Panc1 (cell line): ENCODE measurements at regions not wholly inside any gene's neighbourhood (a gene's known extent, or its start where the extent isn't known, plus 50 kb on each side); places are given as distances from the start of the nearest gene placed in this dataset.

Experiments
- ATAC-seq: fragments of 200-7000 bp; cut with Tn5 transposase; 2 replicates; pipeline ENCODE4 v1.9.1; 2020; ENCODE audit warnings: mild to moderate bottlenecking, moderate library complexity
- BruUV-seq: library from RNA; stranded (reverse); fragments of 400-500 nt; replicated peaks from 2 replicates; lab custom pipeline; 2021; lab: Mats Ljungman, UMichigan
- CTCF ChIA-PET: fragments of 300-600 bp; sonication (Branson Sonifier 250); formaldehyde crosslinking; loops from one replicate; lab custom pipeline; 2022; ENCODE audit warnings: antibody characterized with exemption; lab: Charles Lee
- POLR2A ChIA-PET: fragments of 300-600 bp; sonication (Branson Sonifier 250); formaldehyde crosslinking; loops from one replicate; lab custom pipeline; 2022; ENCODE audit warnings: antibody characterized with exemption; lab: Charles Lee
- DNase-seq: peaks from one replicate; pipeline ENCODE4 v3.0.0-alpha.2; 2010; ENCODE audit warnings: low read depth, low spot score
- H3K27ac ChIP-seq: 2 replicates; pipeline ENCODE4 v1.5.1; 2011; ENCODE audit warnings: mild to moderate bottlenecking, low read length, inconsistent platforms
- H3K27me3 ChIP-seq: fragments of 200-500 bp; sonication (Bioruptor generic); 2 replicates; pipeline ENCODE4 v1.6.0; 2014; ENCODE audit warnings: low read length, inconsistent platforms; ENCODE audit not compliant: control insufficient read depth, insufficient read depth
- H3K36me3 ChIP-seq: fragments of 200-500 bp; sonication (Bioruptor generic); 2 replicates; pipeline ENCODE4 v1.5.1; 2014; ENCODE audit warnings: inconsistent platforms, mild to moderate bottlenecking, low read length, moderate library complexity; ENCODE audit not compliant: control insufficient read depth, insufficient read depth
- H3K4me1 ChIP-seq: 2 replicates; pipeline ENCODE4 v1.5.1; 2011; ENCODE audit warnings: inconsistent platforms, mild to moderate bottlenecking, low read length, moderate library complexity; ENCODE audit not compliant: control insufficient read depth, insufficient read depth
- H3K4me3 ChIP-seq, 2 experiments: 2 replicates each; pipeline ENCODE4 v1.5.1; 2011 to 2012; ENCODE audit warnings: low read depth in 2 of 2, low read length in 2 of 2, mild to moderate bottlenecking in 2 of 2, inconsistent platforms in 1 of 2, moderate library complexity in 1 of 2
- H3K9me3 ChIP-seq: fragments of 200-500 bp; sonication (Bioruptor generic); 2 replicates; pipeline ENCODE4 v1.5.1; 2014; ENCODE audit warnings: low read depth, mild to moderate bottlenecking, inconsistent platforms, low read length, moderate library complexity; ENCODE audit not compliant: control insufficient read depth, insufficient read depth
- POLR2AphosphoS5 ChIP-seq: IDR thresholded peaks from 2 replicates; pipeline ENCODE4 v1.6.1; 2012; ENCODE audit warnings: mild to moderate bottlenecking, low read depth, low read length, moderate library complexity
- SIN3A ChIP-seq: IDR thresholded peaks from 2 replicates; pipeline ENCODE4 v1.6.1; 2012; ENCODE audit warnings: low read depth, mild to moderate bottlenecking, low read length, moderate library complexity, borderline replicate concordance; ENCODE audit not compliant: insufficient read depth
- TCF7L2 ChIP-seq: IDR thresholded peaks from 2 replicates; pipeline ENCODE4 v1.6.1; 2011; ENCODE audit warnings: mild to moderate bottlenecking, low read depth, low read length, inconsistent platforms
- in situ Hi-C: cut with HindIII; loops from 2 replicates; pipeline ENCODE4 v1.10.0; 2016; ENCODE audit warnings: low sequenced_read_pairs, low pct_unique_long_range_greater_than_20kb
- intact Hi-C: fragments of 100-400 bp; cut with micrococcal nuclease; formaldehyde crosslinking; loops from one replicate; pipeline ENCODE4 v1.10.0; 2022; ENCODE audit not compliant: unreplicated experiment
- TF ChIP-seq, protein P1 (sequence below): fragments of 450-650 bp; IDR thresholded peaks from 2 replicates; pipeline ENCODE4 v1.5.1; 2017; ENCODE audit warnings: mild to moderate bottlenecking
- TF ChIP-seq, protein P2 (sequence below), 2 experiments: IDR thresholded peaks; 2 replicates each; pipeline ENCODE4 v1.6.1; 2011 to 2012; ENCODE audit warnings: low read depth in 2 of 2, control low read depth in 1 of 2, low read length in 1 of 2, mild to moderate bottlenecking in 1 of 2, moderate library complexity in 1 of 2; ENCODE audit not compliant: insufficient read depth in 1 of 2

DNA sequence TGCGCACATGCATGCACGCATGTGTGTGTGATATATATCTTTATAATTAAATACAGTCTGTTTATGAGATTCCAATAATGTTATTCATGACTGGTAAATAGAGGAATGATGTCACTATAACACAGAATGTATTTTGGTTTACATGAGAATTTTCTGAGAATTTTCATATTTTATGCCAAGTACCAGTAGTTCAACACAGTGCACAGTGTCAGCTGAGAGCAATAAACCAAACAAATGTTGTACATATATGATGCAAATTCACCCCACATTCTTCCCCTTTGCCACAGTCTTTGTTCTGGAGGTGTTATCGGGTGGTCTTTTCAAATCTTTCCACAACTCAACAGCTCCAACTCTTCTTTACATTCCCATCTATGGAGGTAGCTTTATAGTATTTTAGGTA is 462.2 kb upstream of the GRM3 start:
- no peaks in the 10 kb centered on the region for H3K27me3 ChIP-seq
- intact Hi-C loops: no loop called here
- no peak for ATAC-seq
- no peak overlapping the region for H3K27ac ChIP-seq
- no TSS peak for BruUV-seq
- ChIA-PET CTCF (no interaction called here), POLR2A (no interaction called here)
- no peaks in the 10 kb centered on the region for H3K36me3 ChIP-seq
- TF ChIP-seq, protein P1, sequence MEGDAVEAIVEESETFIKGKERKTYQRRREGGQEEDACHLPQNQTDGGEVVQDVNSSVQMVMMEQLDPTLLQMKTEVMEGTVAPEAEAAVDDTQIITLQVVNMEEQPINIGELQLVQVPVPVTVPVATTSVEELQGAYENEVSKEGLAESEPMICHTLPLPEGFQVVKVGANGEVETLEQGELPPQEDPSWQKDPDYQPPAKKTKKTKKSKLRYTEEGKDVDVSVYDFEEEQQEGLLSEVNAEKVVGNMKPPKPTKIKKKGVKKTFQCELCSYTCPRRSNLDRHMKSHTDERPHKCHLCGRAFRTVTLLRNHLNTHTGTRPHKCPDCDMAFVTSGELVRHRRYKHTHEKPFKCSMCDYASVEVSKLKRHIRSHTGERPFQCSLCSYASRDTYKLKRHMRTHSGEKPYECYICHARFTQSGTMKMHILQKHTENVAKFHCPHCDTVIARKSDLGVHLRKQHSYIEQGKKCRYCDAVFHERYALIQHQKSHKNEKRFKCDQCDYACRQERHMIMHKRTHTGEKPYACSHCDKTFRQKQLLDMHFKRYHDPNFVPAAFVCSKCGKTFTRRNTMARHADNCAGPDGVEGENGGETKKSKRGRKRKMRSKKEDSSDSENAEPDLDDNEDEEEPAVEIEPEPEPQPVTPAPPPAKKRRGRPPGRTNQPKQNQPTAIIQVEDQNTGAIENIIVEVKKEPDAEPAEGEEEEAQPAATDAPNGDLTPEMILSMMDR: no peak
- TF ChIP-seq SIN3A: no peak
- no peaks in the 10 kb centered on the region for H3K4me1 ChIP-seq
- DNase-seq: no peak
- H3K9me3 ChIP-seq: no peaks in the 10 kb centered on the region
- H3K4me3 ChIP-seq: no peak overlapping the region
- in situ Hi-C loops: no loop called here

DNA sequence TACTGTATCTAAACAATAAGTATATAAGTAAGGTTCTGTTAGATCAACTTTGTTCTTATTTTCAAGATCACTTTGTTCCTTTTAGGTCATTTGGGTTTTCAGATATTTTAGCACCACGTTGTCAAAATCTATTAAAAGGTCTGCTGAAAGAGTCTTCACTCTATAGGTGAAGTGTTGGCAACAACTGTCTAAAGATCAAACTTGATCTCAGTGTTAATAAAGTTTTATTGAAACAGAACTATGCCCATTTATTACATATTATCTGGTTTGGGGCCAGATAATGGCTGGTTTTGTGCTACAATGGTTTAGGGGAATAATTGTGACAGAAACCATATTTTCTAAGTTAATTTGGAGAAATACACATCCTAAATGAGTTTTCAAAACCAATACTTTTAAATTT is 478.9 kb upstream of the GRM3 start:
- TF ChIP-seq SIN3A (no peak), POLR2AphosphoS5 (no peak), TCF7L2 (no peak)
- TF ChIP-seq, protein P2, sequence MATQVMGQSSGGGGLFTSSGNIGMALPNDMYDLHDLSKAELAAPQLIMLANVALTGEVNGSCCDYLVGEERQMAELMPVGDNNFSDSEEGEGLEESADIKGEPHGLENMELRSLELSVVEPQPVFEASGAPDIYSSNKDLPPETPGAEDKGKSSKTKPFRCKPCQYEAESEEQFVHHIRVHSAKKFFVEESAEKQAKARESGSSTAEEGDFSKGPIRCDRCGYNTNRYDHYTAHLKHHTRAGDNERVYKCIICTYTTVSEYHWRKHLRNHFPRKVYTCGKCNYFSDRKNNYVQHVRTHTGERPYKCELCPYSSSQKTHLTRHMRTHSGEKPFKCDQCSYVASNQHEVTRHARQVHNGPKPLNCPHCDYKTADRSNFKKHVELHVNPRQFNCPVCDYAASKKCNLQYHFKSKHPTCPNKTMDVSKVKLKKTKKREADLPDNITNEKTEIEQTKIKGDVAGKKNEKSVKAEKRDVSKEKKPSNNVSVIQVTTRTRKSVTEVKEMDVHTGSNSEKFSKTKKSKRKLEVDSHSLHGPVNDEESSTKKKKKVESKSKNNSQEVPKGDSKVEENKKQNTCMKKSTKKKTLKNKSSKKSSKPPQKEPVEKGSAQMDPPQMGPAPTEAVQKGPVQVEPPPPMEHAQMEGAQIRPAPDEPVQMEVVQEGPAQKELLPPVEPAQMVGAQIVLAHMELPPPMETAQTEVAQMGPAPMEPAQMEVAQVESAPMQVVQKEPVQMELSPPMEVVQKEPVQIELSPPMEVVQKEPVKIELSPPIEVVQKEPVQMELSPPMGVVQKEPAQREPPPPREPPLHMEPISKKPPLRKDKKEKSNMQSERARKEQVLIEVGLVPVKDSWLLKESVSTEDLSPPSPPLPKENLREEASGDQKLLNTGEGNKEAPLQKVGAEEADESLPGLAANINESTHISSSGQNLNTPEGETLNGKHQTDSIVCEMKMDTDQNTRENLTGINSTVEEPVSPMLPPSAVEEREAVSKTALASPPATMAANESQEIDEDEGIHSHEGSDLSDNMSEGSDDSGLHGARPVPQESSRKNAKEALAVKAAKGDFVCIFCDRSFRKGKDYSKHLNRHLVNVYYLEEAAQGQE (IDR thresholded peaks at IDR 0.05; ENCODE audit: insufficient read depth in 1 of 2, low read depth in 2 of 2, low read length in 1 of 2): no peak
- TF ChIP-seq, protein P1: no peak
- POLR2A ChIA-PET: no interaction called here
- intact Hi-C loops: no loop called here

DNA sequence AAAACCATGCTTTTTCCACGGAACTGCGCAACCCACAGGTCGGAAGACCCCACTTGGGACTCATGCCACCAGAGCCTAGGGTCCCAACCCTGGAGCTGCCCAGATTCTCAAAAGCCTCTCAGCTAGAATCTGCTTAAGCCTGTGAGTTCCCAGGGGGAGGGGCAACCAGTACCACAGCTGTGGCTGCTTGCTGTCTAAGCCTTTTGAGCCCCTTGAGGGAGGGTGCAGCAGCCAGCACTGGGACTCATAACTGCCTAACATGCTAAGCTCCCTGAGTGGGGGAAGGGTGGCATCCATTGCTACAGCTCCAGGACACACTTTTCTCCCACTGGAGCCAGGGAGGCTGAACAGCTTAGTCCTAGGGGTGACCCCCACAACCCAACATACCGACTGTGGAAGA is 485.6 kb upstream of the GRM3 start:
- ChIA-PET CTCF (no interaction called here), POLR2A (no interaction called here)
- Histone ChIP-seq H3K4me1 (no peaks in the 10 kb centered on the region), H3K4me3 (no peak overlapping the region), H3K27me3 (no peaks in the 10 kb centered on the region), H3K36me3 (no peaks in the 10 kb centered on the region), H3K27ac (no peak overlapping the region), H3K9me3 (no peaks in the 10 kb centered on the region)
- BruUV-seq: no TSS peak
- DNase-seq: no peak
- TF ChIP-seq, protein P2 (IDR thresholded peaks at IDR 0.05; ENCODE audit: insufficient read depth in 1 of 2, low read depth in 2 of 2, low read length in 1 of 2): no peak
- TF ChIP-seq, protein P1: no peak
- TF ChIP-seq TCF7L2 (no peak), POLR2AphosphoS5 (no peak), SIN3A (no peak)
- in situ Hi-C loops (no loop called here), intact Hi-C loops (no loop called here)
- ATAC-seq: no peak

More for the DNA sequence above, 478.9 kb upstream of the GRM3 start:
- ATAC-seq: no peak
- no peak overlapping the region for H3K4me3 ChIP-seq
- no peaks in the 10 kb centered on the region for H3K9me3 ChIP-seq
- DNase-seq: no peak
- H3K27me3 ChIP-seq: no peaks in the 10 kb centered on the region
- in situ Hi-C loops: no loop called here
- no peaks in the 10 kb centered on the region for H3K36me3 ChIP-seq
- H3K27ac ChIP-seq: no peak overlapping the region
- BruUV-seq: no TSS peak
- CTCF ChIA-PET: no interaction called here
- H3K4me1 ChIP-seq: no peaks in the 10 kb centered on the region
